ENCODE measurements at regions not wholly inside any gene's neighbourhood (a gene's known extent, or its start where the extent isn't known, plus 50 kb on each side); places are given as distances from the start of the nearest gene placed in this dataset.

- DNase-seq (ENCODE audit: extremely low spot score), result no peak
- ChIA-PET POLR2A (no interaction called here), CTCF (no interaction called here)
- TF ChIP-seq FOXK2 (IDR thresholded peaks at IDR 0.05) (no peak), ARNT (IDR thresholded peaks at IDR 0.05) (no peak), SP1 (IDR thresholded peaks at IDR 0.05) (no peak), CTBP1 (IDR thresholded peaks at IDR 0.05; ENCODE audit: borderline replicate concordance) (no peak)
Observed at GRCh38 chr10:2380218-2380617, 642.9 kb upstream of the ADARB2 start.

GRCh38 chr10:2367083-2367482 lies 629.8 kb upstream of the ADARB2 start:
- POLR2A ChIA-PET, result no interaction called here
- CTCF ChIA-PET, result no interaction called here
- TF ChIP-seq ARNT (IDR thresholded peaks at IDR 0.05), result no peak
- no peak for TF ChIP-seq ZNF384 (IDR thresholded peaks at IDR 0.05)
- no peak for TF ChIP-seq TARDBP (IDR thresholded peaks at IDR 0.05)
- no peak for TF ChIP-seq SUZ12 (IDR thresholded peaks at IDR 0.05)
- TF ChIP-seq FOXM1 (IDR thresholded peaks at IDR 0.05; ENCODE audit: borderline replicate concordance), result no peak
- TF ChIP-seq, protein P1, sequence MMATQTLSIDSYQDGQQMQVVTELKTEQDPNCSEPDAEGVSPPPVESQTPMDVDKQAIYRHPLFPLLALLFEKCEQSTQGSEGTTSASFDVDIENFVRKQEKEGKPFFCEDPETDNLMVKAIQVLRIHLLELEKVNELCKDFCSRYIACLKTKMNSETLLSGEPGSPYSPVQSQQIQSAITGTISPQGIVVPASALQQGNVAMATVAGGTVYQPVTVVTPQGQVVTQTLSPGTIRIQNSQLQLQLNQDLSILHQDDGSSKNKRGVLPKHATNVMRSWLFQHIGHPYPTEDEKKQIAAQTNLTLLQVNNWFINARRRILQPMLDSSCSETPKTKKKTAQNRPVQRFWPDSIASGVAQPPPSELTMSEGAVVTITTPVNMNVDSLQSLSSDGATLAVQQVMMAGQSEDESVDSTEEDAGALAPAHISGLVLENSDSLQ (IDR thresholded peaks at IDR 0.05), result no peak
- TF ChIP-seq LEF1 (IDR thresholded peaks at IDR 0.05; ENCODE audit: borderline replicate concordance), result no peak
- no peak for TF ChIP-seq BHLHE40 (IDR thresholded peaks at IDR 0.05; ENCODE audit: borderline replicate concordance)
- no peak for TF ChIP-seq NFRKB (IDR thresholded peaks at IDR 0.05)
- TF ChIP-seq L3MBTL2 (conservative IDR thresholded peaks at IDR 0.05), result no peak
- no peak for TF ChIP-seq ELF4 (IDR thresholded peaks at IDR 0.05)
- no peak for TF ChIP-seq HDGF (IDR thresholded peaks at IDR 0.05; ENCODE audit: borderline replicate concordance)
- no peak for TF ChIP-seq FOXA1 (IDR thresholded peaks at IDR 0.05)
- TF ChIP-seq FOXK2 (IDR thresholded peaks at IDR 0.05), result no peak
- no peak for TF ChIP-seq CTBP1 (IDR thresholded peaks at IDR 0.05; ENCODE audit: borderline replicate concordance)
- no peak for TF ChIP-seq SP1 (IDR thresholded peaks at IDR 0.05)

DNA sequence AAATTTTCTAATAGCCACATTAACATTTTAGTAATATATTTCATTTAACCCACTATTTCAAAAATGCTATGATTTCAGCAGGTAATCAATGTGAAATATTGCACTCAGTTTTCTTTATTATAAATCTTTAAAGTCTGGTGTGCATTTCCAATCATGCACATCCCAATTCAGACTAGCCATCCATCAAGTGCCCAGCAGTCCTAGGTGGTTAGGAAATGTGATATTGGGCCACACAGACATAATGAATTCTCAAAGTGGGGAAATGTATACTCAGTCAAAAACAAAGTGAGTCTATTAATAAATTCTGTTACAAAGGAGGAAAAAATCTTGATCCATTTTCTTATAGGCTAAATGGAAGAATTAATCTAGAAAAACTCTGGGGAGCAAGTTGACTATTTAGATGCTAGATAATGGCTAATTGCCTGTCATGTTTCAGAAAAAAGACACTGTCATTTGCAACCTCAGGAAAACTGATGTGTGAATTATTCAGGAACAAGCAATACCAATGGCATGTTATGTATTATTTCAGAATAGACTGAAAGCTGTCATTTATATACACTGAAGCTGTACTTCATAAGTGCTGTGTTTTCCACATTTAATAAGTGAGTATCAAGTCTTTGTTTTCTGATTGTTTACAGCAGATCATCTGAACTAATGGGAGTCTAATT lies 629.1 kb upstream of the ADARB2 start:
- TF ChIP-seq NFRKB (IDR thresholded peaks at IDR 0.05) (no peak), FOXK2 (IDR thresholded peaks at IDR 0.05) (no peak), FOXA1 (IDR thresholded peaks at IDR 0.05) (no peak)
- CTCF ChIA-PET, result no interaction called here
- POLR2A ChIA-PET, result no interaction called here
- no peak for DNase-seq (ENCODE audit: extremely low spot score)

More at GRCh38 chr10:2367083-2367482, 629.8 kb upstream of the ADARB2 start:
- no peak for DNase-seq (ENCODE audit: extremely low spot score)

- ChIA-PET POLR2A (no interaction called here), CTCF (no interaction called here)
- TF ChIP-seq SUZ12 (IDR thresholded peaks at IDR 0.05) (no peak), ARNT (IDR thresholded peaks at IDR 0.05) (no peak), FOXA1 (IDR thresholded peaks at IDR 0.05) (no peak), FOXM1 (IDR thresholded peaks at IDR 0.05; ENCODE audit: borderline replicate concordance) (no peak)
- DNase-seq (ENCODE audit: extremely low spot score), result no peak
Observed at GRCh38 chr10:2362331-2362730, 625.0 kb upstream of the ADARB2 start.

DNA sequence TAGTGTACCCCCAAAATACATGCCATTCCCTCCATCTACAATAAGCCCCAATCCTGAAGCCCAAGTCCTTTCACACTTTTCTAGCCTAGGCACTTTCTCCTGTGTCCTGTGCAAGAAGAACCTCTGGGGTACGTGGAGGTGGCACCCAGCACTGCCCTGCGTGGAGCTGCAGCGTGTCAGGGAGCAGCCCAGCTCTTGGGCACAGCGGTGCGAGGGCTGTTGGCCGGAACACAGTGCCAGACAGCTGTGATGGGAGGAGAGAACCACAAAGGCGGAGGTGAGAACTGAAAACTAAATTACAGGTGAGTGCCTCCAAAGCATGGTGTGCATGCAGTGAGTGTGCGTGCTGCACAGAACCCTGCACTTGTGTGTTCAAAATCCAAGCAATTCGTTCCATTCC lies 621.3 kb upstream of the ADARB2 start:
- no peak for TF ChIP-seq ELF4 (IDR thresholded peaks at IDR 0.05)
- no peak for TF ChIP-seq ARNT (IDR thresholded peaks at IDR 0.05)
- TF ChIP-seq HDGF (IDR thresholded peaks at IDR 0.05; ENCODE audit: borderline replicate concordance), result no peak
- no peak for TF ChIP-seq CTBP1 (IDR thresholded peaks at IDR 0.05; ENCODE audit: borderline replicate concordance)
- TF ChIP-seq NFRKB (IDR thresholded peaks at IDR 0.05), result no peak
- no peak for TF ChIP-seq BHLHE40 (IDR thresholded peaks at IDR 0.05; ENCODE audit: borderline replicate concordance)
- TF ChIP-seq FOXK2 (IDR thresholded peaks at IDR 0.05), result no peak
- TF ChIP-seq SP1 (IDR thresholded peaks at IDR 0.05), result no peak
- TF ChIP-seq FOXM1 (IDR thresholded peaks at IDR 0.05; ENCODE audit: borderline replicate concordance), result no peak
- TF ChIP-seq TARDBP (IDR thresholded peaks at IDR 0.05), result no peak
- TF ChIP-seq ZNF384 (IDR thresholded peaks at IDR 0.05), result no peak
- no peak for TF ChIP-seq SUZ12 (IDR thresholded peaks at IDR 0.05)
- no peak for TF ChIP-seq L3MBTL2 (conservative IDR thresholded peaks at IDR 0.05)
- TF ChIP-seq LEF1 (IDR thresholded peaks at IDR 0.05; ENCODE audit: borderline replicate concordance), result no peak
- TF ChIP-seq FOXA1 (IDR thresholded peaks at IDR 0.05), result no peak
- TF ChIP-seq, protein P1 (IDR thresholded peaks at IDR 0.05), result no peak
- POLR2A ChIA-PET, result no interaction called here
- CTCF ChIA-PET, result no interaction called here
- no peak for DNase-seq (ENCODE audit: extremely low spot score)

- CTCF ChIA-PET, result interaction anchor here (0.7 kb wide), 1 partner anchor 219 kb away, joined by 3 read pairs; no protein-coding TSS in a partner anchor
- POLR2A ChIA-PET, result no interaction called here
Observed at GRCh38 chr10:2356670-2357069, 619.3 kb upstream of the ADARB2 start.

DNA sequence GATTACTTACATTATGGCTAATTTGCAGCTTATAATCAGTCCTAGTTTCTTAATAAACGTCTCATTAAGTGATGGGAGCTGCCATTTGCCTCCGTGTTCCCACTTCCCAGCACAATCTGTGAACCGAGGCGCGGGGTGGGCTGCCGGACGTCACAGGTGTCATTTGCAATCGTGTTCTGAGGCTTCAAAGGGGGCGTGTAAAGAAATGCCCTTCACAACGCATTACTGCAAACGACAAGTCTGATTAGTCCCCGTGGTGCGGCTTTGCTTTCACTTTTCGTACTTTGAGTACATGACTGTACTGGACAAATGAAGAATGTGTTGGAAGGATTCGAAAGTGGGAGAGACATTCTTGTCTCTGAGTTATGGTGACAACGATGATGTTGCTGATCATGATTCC lies 614.2 kb upstream of the ADARB2 start:
- POLR2A ChIA-PET, result no interaction called here
- TF ChIP-seq FOXM1 (IDR thresholded peaks at IDR 0.05; ENCODE audit: borderline replicate concordance), result no peak
- TF ChIP-seq SUZ12 (IDR thresholded peaks at IDR 0.05), result no peak
- TF ChIP-seq BHLHE40 (IDR thresholded peaks at IDR 0.05; ENCODE audit: borderline replicate concordance), result no peak
- TF ChIP-seq L3MBTL2 (conservative IDR thresholded peaks at IDR 0.05), result no peak
- no peak for TF ChIP-seq SP1 (IDR thresholded peaks at IDR 0.05)
- TF ChIP-seq ARNT (IDR thresholded peaks at IDR 0.05), result no peak
- no peak for TF ChIP-seq FOXA1 (IDR thresholded peaks at IDR 0.05)
- TF ChIP-seq ELF4 (IDR thresholded peaks at IDR 0.05), result no peak
- TF ChIP-seq LEF1 (IDR thresholded peaks at IDR 0.05; ENCODE audit: borderline replicate concordance), result no peak
- TF ChIP-seq ZNF384 (IDR thresholded peaks at IDR 0.05), result no peak
- no peak for TF ChIP-seq FOXK2 (IDR thresholded peaks at IDR 0.05)
- TF ChIP-seq, protein P1 (IDR thresholded peaks at IDR 0.05), result no peak
- no peak for TF ChIP-seq NFRKB (IDR thresholded peaks at IDR 0.05)
- TF ChIP-seq HDGF (IDR thresholded peaks at IDR 0.05; ENCODE audit: borderline replicate concordance), result no peak
- CTCF ChIA-PET, result no interaction called here
- no peak for DNase-seq (ENCODE audit: extremely low spot score)

More at GRCh38 chr10:2356670-2357069, 619.3 kb upstream of the ADARB2 start:
- TF ChIP-seq FOXA1 (IDR thresholded peaks at IDR 0.05), result no peak
- no peak for TF ChIP-seq FOXM1 (IDR thresholded peaks at IDR 0.05; ENCODE audit: borderline replicate concordance)
- TF ChIP-seq ELF4 (IDR thresholded peaks at IDR 0.05), result no peak
- no peak for TF ChIP-seq FOXK2 (IDR thresholded peaks at IDR 0.05)
- no peak for TF ChIP-seq TARDBP (IDR thresholded peaks at IDR 0.05)
- no peak for TF ChIP-seq SUZ12 (IDR thresholded peaks at IDR 0.05)
- no peak for TF ChIP-seq LEF1 (IDR thresholded peaks at IDR 0.05; ENCODE audit: borderline replicate concordance)
- TF ChIP-seq L3MBTL2 (conservative IDR thresholded peaks at IDR 0.05), result no peak
- no peak for DNase-seq (ENCODE audit: extremely low spot score)
